ENCODE measurements at regions not wholly inside any gene's neighbourhood (a gene's known extent, or its start where the extent isn't known, plus 50 kb on each side); places are given as distances from the start of the nearest gene placed in this dataset.
A peak's percentile ranks its signal among the peaks of the same experiment; 100 is the strongest.
"Not testable (repeated sequence)": the region's sequence is repeated elsewhere in the genome, so short reads cannot be mapped to it uniquely, and the experiment has no call there.

DNA sequence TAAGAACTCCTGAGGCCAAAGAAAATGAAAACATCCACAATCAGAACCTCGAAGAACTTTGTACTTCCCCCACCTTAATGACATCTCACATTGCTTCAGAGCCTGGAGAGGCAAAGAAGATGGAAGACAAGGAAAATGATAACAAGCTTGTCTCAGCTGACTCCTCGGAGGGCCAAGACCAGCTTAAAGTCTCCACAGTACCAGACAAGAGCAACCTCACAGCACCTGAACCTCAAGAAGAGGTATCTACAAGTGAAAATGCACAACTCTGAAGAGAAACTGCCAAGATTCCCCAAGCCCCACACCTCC is 97.5 kb downstream of the HNRNPD start:
- Histone ChIP-seq H3K27ac (ENCODE audit: low read depth, low read length) (no peak overlapping the region), H3K9me3 (ENCODE audit: control insufficient read depth in 1 of 2, low read length in 2 of 2) (no peaks in the 10 kb centered on the region), H3K4me3 (ENCODE audit: low read length in 2 of 2) (no peak overlapping the region), H3K4me1 (ENCODE audit: insufficient read depth, low read length) (no peaks in the 10 kb centered on the region), H3K36me3 (ENCODE audit: insufficient read depth, low read length) (no peaks in the 10 kb centered on the region), H3K27me3 (ENCODE audit: insufficient read depth, low read length) (no peaks in the 10 kb centered on the region)
- Mint-ChIP-seq H3K4me1 (peaks cover 0 to 20% (median 3%) of the 10 kb centered on the region in 4 donors), H3K27me3 (peaks cover 0 to 3% of the 10 kb centered on the region in 2 donors), H3K9me3 (peaks cover 0 to 2% (median 0%) of the 10 kb centered on the region in 8 donors), H3K4me3 (no peak overlapping the region), H3K27ac (no peak overlapping the region), H3K36me3 (no peaks in the 10 kb centered on the region)
- intact Hi-C loops (cut with micrococcal nuclease): no loop called here
- ChIA-PET POLR2A (ENCODE audit: partially characterized antibody) (no interaction called here), CTCF (ENCODE audit: partially characterized antibody) (interaction anchor here (2.0 kb wide), 1 partner anchor 8 kb away, joined by 10 read pairs; no protein-coding TSS in a partner anchor)
- no peak for DNase-seq

DNA sequence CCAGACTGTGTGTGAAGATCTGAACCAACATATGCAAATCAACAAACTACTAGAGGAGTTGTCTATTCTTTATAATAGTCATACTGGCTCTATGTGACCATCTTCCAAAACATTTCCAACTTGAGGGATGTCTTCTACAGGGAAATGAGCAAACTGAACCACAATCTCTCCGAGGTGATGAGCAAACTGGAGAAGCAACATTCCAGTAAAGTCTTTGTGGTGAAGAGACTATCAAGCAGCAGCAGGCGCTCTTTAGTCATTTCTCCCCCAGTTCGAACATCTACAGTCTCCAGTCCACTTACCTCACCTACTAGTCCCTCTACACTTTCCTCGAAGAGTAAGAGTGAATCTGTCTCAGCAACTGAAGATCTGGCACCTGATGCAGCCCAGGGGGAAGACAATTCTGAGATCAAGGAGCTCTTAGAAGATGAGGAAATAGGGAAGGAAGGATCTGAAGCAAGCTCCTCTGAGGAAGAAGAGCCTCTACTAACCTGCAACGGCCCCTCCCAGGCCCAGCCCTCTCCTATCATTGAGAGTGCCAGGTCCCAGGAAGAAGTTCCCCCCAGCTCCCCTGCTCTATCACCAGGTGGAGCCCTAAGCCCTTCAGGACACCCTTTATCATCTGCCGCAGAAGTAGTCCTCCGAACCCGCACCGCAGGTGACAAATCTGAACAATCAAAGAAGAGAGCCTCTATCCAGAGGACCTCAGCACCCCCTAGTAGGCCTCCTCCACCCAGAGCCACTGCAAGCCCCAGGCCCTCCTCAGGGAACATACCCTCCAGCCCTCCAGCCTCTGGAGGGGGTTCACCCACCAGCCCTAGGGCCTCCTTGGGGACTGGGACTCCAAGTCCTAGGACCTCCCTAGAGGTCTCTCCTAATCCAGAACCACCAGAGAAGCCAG is 98.1 kb downstream of the HNRNPD start:
- Mint-ChIP-seq H3K27ac (no peak overlapping the region), H3K9me3 (peaks cover 0 to 2% (median 0%) of the 10 kb centered on the region in 8 donors), H3K4me1 (peaks cover 0 to 21% (median 3%) of the 10 kb centered on the region in 4 donors), H3K27me3 (peaks cover 0 to 3% of the 10 kb centered on the region in 2 donors), H3K4me3 (no peak overlapping the region), H3K36me3 (no peaks in the 10 kb centered on the region)
- no peaks in the 10 kb centered on the region for H3K9me3 ChIP-seq (ENCODE audit: control insufficient read depth in 1 of 2, low read length in 2 of 2)
- POLR2A ChIA-PET (ENCODE audit: partially characterized antibody): no interaction called here
- intact Hi-C loops (cut with micrococcal nuclease): no loop called here
- H3K4me1 ChIP-seq (ENCODE audit: insufficient read depth, low read length): no peaks in the 10 kb centered on the region
- no peak overlapping the region for H3K27ac ChIP-seq (ENCODE audit: low read depth, low read length)
- DNase-seq: no peak
- CTCF ChIA-PET (ENCODE audit: partially characterized antibody): interaction anchor here (2.0 kb wide), 1 partner anchor 9 kb away, joined by 10 read pairs; no protein-coding TSS in a partner anchor
- H3K27me3 ChIP-seq (ENCODE audit: insufficient read depth, low read length): no peaks in the 10 kb centered on the region
- H3K36me3 ChIP-seq (ENCODE audit: insufficient read depth, low read length): no peaks in the 10 kb centered on the region
- no peak overlapping the region for H3K4me3 ChIP-seq (ENCODE audit: low read length in 2 of 2)

DNA sequence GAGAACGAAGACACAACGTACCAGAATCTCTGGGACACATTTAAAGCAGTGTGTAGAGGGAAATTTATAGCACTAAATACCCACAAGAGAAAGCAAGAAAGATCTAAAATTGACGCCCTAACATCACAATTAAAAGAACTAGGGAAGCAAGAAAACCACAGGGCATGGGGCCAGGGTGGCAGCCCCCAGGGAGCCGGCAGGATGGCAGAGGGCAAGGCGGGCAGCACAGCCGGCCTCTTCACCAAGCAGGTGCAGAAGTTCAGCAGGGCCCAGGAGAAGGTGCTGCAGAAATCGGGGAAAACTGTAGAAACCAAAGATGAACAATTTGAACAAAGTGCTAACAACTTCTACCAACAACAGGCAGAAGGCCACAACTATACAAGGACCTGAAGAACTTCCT is 99.1 kb downstream of the HNRNPD start:
- H3K27me3 ChIP-seq (ENCODE audit: insufficient read depth, low read length); DNase-seq; CTCF ChIA-PET (ENCODE audit: partially characterized antibody); H3K9me3 Mint-ChIP-seq; H3K27ac Mint-ChIP-seq; intact Hi-C loops (cut with micrococcal nuclease); H3K27me3 Mint-ChIP-seq; H3K36me3 Mint-ChIP-seq; H3K36me3 ChIP-seq (ENCODE audit: insufficient read depth, low read length); H3K4me1 ChIP-seq (ENCODE audit: insufficient read depth, low read length); H3K9me3 ChIP-seq (ENCODE audit: control insufficient read depth in 1 of 2, low read length in 2 of 2); H3K27ac ChIP-seq (ENCODE audit: low read depth, low read length); H3K4me3 ChIP-seq (ENCODE audit: low read length in 2 of 2); H3K4me3 Mint-ChIP-seq; POLR2A ChIA-PET (ENCODE audit: partially characterized antibody): not testable (repeated sequence)
- peaks cover 0 to 21% (median 3%) of the 10 kb centered on the region in 4 donors for H3K4me1 Mint-ChIP-seq

DNA sequence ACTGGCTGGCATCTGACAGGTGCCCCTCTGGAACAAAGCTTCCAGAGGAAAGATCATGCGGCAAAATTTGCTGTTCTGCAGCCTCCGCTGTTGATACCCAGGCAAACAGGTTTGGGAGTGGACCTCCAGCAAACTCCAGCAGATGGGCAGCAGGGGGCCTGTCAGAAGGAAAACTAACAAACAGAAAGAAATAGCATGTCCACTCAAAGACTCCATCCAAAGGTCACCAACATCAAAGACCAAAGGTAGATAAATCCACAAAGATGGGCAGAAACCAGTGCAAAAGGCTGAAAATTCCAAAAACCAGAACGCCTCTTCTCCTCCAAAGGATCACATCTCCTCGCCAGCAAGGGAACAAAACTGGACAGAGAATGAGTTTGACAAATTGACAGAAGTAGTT is 101.3 kb downstream of the HNRNPD start:
- ChIA-PET CTCF (ENCODE audit: partially characterized antibody) (interaction anchor here (1.2 to 3.1 kb wide), 4 partner anchors 10 to 866 kb away, joined by 3 to 15 read pairs (median 5); no protein-coding TSS in a partner anchor), POLR2A (ENCODE audit: partially characterized antibody) (interaction anchor here (0.6 kb wide), 1 partner anchor 138 kb away, joined by 4 read pairs; no protein-coding TSS in a partner anchor)
- H3K36me3 ChIP-seq (ENCODE audit: insufficient read depth, low read length); H3K9me3 Mint-ChIP-seq; H3K36me3 Mint-ChIP-seq; H3K9me3 ChIP-seq (ENCODE audit: control insufficient read depth in 1 of 2, low read length in 2 of 2); H3K4me3 ChIP-seq (ENCODE audit: low read length in 2 of 2); H3K27ac ChIP-seq (ENCODE audit: low read depth, low read length); DNase-seq; H3K27ac Mint-ChIP-seq; H3K27me3 ChIP-seq (ENCODE audit: insufficient read depth, low read length); H3K27me3 Mint-ChIP-seq; intact Hi-C loops (cut with micrococcal nuclease): not testable (repeated sequence)
- peaks cover 10 to 32% (median 11%) of the 10 kb centered on the region in 4 donors for H3K4me1 Mint-ChIP-seq
- peak overlapping the region in 1 of 8 donors; percentile 31 for H3K4me3 Mint-ChIP-seq
- peaks cover 10% of the 10 kb centered on the region for H3K4me1 ChIP-seq (ENCODE audit: insufficient read depth, low read length)

DNA sequence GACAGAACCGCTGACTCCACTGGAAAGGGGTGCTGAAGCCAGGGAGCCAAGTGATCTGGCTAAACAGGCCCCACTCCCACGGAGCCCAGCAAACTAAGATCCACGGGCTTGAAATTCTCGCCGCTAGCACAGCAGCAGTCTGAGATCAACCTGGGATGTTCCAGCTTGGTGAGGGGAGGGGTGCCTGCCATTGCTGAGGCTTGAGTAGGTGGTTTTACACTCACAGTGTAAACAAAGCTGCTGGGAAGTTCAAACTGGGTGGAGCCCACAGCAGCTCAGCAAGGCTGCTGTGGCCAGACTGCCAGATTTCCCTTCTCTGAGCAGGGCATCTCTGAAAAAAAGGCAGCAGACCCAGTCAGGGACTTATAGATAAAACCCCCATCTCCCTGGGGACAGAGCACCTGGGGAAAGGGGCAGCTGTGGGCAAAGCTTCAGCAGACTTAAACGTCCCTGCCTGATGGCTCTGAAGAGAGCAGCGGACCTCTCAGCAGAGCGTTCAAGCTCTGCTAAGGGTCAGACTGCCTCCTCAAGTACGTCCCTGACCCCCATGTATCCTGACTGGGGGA is 101.8 kb downstream of the HNRNPD start:
- H3K9me3 ChIP-seq (ENCODE audit: control insufficient read depth in 1 of 2, low read length in 2 of 2); intact Hi-C loops (cut with micrococcal nuclease); H3K27me3 Mint-ChIP-seq; H3K4me3 ChIP-seq (ENCODE audit: low read length in 2 of 2); H3K36me3 ChIP-seq (ENCODE audit: insufficient read depth, low read length); H3K36me3 Mint-ChIP-seq; H3K27ac ChIP-seq (ENCODE audit: low read depth, low read length); H3K9me3 Mint-ChIP-seq; H3K27me3 ChIP-seq (ENCODE audit: insufficient read depth, low read length); DNase-seq: not testable (repeated sequence)
- Mint-ChIP-seq H3K4me3 (peak overlapping the region in 2 of 8 donors; percentile 13 to 31), H3K4me1 (peaks cover 10 to 32% (median 11%) of the 10 kb centered on the region in 4 donors), H3K27ac (peak overlapping the region in 1 of 7 donors; percentile 8)
- CTCF ChIA-PET (ENCODE audit: partially characterized antibody): interaction anchor here (1.2 to 3.1 kb wide), 4 partner anchors 10 to 865 kb away, joined by 3 to 15 read pairs (median 5); no protein-coding TSS in a partner anchor
- H3K4me1 ChIP-seq (ENCODE audit: insufficient read depth, low read length): peaks cover 10% of the 10 kb centered on the region
- POLR2A ChIA-PET (ENCODE audit: partially characterized antibody): interaction anchor here (0.6 kb wide), 1 partner anchor 137 kb away, joined by 4 read pairs; no protein-coding TSS in a partner anchor

DNA sequence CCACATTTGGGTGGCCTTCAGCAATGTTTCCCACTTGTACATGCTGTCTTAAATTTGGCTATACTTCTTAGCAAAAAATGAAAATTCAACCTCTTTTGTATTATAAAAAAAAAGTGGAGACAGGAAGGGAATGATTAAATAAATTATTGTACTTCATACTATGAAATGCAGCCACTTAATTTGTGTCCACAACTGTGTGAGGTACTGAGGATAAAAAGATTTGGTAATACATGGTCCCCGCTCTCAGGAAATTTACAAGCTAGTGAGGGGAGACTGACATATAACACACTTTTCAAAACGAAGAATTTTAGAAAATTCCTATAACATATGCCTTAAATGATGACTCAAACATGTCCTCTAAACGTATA is 105.0 kb downstream of the HNRNPD start:
- H3K4me1 Mint-ChIP-seq: peaks cover 9 to 32% (median 10%) of the 10 kb centered on the region in 4 donors
- H3K9me3 Mint-ChIP-seq: no peaks in the 10 kb centered on the region
- DNase-seq: no peak
- H3K9me3 ChIP-seq (ENCODE audit: control insufficient read depth in 1 of 2, low read length in 2 of 2): no peaks in the 10 kb centered on the region
- H3K27ac Mint-ChIP-seq: peak overlapping the region in 1 of 7 donors; percentile 10
- H3K4me1 ChIP-seq (ENCODE audit: insufficient read depth, low read length): peaks cover 10% of the 10 kb centered on the region
- CTCF ChIA-PET (ENCODE audit: partially characterized antibody): interaction anchor here (0.7 to 3.7 kb wide), 38 partner anchors 10 to 867 kb away, joined by 3 to 42 read pairs (median 4); partner anchors contain the start of gene RASGEF1B
- H3K27me3 ChIP-seq (ENCODE audit: insufficient read depth, low read length): no peaks in the 10 kb centered on the region
- H3K4me3 ChIP-seq (ENCODE audit: low read length in 2 of 2): no peak overlapping the region
- H3K27me3 Mint-ChIP-seq: peaks cover 2 to 5% of the 10 kb centered on the region in 2 donors
- POLR2A ChIA-PET (ENCODE audit: partially characterized antibody): interaction anchor here (1.3 to 1.7 kb wide), 3 partner anchors 16 to 802 kb away, joined by 3 to 7 read pairs (median 3); no protein-coding TSS in a partner anchor
- no peaks in the 10 kb centered on the region for H3K36me3 ChIP-seq (ENCODE audit: insufficient read depth, low read length)
- no peak overlapping the region for H3K27ac ChIP-seq (ENCODE audit: low read depth, low read length)
- intact Hi-C loops (cut with micrococcal nuclease): loop anchor here (1.0 to 5.0 kb wide), 7 partner anchors 46 to 863 kb away; no protein-coding TSS in a partner anchor
- peaks cover 0 to 3% of the 10 kb centered on the region in 2 donors for H3K36me3 Mint-ChIP-seq
- H3K4me3 Mint-ChIP-seq: no peak overlapping the region
